GM18519 (cell line): ENCODE measurements at regions not wholly inside any gene's neighbourhood (a gene's known extent, or its start where the extent isn't known, plus 50 kb on each side); places are given as distances from the start of the nearest gene placed in this dataset.
A peak's percentile ranks its signal among the peaks of the same experiment; 100 is the strongest.
"Not testable (repeated sequence)": the region's sequence is repeated elsewhere in the genome, so short reads cannot be mapped to it uniquely, and the experiment has no call there.

Experiments used
- ATAC-seq: cut with Tn5 transposase; IDR thresholded peaks from one replicate; pipeline ENCODE4 v1.9.1; 2021; ENCODE audit warnings: mild to moderate bottlenecking, moderate library complexity; ENCODE audit not compliant: unreplicated experiment, low FRiP score

DNA sequence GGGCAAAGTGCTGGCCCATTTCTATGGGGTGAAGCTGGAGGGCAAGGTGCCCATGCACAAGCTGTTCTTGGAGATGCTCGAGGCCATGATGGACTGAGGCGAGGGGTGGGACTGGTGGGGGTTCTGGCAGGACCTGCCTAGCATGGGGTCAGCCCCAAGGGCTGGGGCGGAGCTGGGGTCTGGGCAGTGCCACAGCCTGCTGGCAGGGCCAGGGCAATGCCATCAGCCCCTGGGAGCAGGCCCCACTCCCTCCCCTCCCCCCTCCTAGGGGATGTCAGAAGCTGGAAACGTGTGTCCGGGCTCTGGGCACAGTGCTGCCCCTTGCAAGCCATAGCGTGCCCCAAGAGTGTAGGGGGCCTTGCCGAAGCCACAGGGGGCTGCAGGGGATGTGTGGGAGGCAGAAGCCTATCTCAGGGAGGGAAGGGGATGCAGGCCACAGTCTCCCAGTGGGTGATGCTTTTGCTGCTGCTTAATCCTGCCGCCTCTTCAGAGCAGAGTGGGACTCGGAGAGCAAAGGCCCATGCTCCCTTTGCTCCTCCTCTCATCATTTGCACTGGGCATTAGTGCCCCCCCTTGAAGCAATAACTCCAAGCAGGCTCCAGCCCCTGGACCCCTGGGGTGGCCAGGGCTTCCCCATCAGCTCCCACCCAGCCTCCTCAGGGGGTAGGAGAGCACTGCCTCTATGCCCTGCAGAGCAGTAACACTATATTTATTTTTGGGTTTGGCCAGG lies 85.2 kb downstream of the MRPL57 start:
- not testable (repeated sequence) for ATAC-seq

GRCh38 chr13:21263909-21264308 lies 87.5 kb downstream of the MRPL57 start:
- not testable (repeated sequence) for ATAC-seq

DNA sequence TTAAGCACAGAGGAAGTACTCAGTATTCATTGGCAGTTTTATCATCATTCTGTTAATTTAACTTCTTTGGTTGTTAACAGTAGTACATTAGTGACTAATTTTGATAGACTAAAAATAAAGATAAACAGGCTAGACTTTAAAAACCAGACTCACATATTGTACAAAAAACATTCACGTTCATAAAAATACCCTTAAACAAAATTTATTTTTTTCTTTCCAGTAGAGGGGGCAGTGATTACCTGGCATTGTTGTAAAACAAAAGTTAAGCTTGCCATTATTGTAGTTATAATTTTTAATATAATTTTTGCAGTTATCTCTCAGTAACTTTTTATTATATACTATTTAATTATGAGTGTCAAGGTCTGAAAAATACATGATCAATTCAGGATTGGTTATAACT lies 92.0 kb downstream of the MRPL57 start:
- ATAC-seq = not testable (repeated sequence)

- ATAC-seq = not testable (repeated sequence)
Measured at GRCh38 chr13:21272439-21272838, 96.0 kb downstream of the MRPL57 start.

- not testable (repeated sequence) for ATAC-seq
Measured at GRCh38 chr13:21274457-21274856, 98.0 kb downstream of the MRPL57 start.

GRCh38 chr13:21282065-21282464 lies 105.6 kb downstream of the MRPL57 start:
- no peak for ATAC-seq

- ATAC-seq = no peak
Measured at GRCh38 chr13:21287331-21287907, 111.0 kb downstream of the MRPL57 start.

DNA sequence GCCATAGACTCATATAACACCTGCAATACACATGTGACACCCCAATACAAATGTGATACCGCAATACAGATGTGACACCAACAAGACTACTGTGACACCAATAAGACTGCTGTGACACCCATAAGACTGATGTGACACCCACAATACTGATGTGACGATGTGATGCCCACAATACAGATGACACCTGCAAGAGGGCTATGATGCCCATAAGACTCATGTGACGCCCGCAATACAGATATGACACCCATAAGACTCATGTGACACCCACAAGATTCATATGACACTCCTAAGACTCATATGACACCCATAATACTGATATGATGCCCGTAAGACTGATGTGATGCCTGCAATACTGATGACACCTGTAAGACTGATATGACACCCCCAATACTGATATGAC lies 113.0 kb downstream of the MRPL57 start:
- ATAC-seq = no peak

DNA sequence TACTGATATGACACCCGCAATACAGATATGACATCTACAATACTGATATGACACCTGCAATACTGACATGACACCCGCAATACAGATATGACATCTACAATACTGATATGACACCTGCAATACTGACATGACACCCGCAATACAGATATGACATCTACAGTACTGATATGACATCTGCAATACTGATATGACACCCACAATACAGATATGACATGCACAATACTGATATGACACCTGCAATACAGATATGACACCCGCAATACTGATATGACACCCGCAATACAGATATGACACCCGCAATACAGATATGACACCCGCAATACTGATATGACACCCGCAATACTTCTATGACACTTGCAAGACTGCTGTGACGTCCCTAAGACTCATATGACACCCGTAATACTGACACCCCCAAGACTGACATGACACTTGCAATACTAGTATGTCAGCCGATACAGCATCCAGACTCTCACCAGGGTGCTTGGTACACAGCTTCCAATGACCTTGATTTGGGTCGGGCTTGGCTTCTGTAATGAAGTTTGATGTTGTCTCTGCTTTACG lies 114.1 kb downstream of the MRPL57 start:
- ATAC-seq = not testable (repeated sequence)

DNA sequence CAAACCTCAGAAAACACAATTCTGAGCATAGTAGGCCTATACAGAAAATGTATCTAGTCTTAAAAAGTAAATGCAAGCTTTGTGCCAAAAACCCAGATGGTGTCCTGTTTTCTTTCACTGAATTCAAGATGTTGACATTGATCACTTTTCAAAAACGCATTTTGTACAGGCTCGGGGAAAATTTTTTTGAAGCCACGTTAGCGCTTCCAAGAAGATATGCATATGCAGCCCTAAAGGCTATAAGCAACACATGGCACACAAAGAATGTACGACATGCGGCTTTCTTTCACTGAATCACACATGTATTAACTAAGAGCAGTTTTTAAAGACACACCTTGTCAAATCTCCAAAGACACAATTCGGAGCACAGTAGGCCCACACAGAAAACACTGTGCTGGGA lies 115.4 kb downstream of the MRPL57 start:
- no peak for ATAC-seq

- not testable (repeated sequence) for ATAC-seq
Measured at GRCh38 chr13:21296991-21297390, 120.5 kb downstream of the MRPL57 start.

- ATAC-seq = no peak
Measured at GRCh38 chr13:21297447-21297846, 121.0 kb downstream of the MRPL57 start.

DNA sequence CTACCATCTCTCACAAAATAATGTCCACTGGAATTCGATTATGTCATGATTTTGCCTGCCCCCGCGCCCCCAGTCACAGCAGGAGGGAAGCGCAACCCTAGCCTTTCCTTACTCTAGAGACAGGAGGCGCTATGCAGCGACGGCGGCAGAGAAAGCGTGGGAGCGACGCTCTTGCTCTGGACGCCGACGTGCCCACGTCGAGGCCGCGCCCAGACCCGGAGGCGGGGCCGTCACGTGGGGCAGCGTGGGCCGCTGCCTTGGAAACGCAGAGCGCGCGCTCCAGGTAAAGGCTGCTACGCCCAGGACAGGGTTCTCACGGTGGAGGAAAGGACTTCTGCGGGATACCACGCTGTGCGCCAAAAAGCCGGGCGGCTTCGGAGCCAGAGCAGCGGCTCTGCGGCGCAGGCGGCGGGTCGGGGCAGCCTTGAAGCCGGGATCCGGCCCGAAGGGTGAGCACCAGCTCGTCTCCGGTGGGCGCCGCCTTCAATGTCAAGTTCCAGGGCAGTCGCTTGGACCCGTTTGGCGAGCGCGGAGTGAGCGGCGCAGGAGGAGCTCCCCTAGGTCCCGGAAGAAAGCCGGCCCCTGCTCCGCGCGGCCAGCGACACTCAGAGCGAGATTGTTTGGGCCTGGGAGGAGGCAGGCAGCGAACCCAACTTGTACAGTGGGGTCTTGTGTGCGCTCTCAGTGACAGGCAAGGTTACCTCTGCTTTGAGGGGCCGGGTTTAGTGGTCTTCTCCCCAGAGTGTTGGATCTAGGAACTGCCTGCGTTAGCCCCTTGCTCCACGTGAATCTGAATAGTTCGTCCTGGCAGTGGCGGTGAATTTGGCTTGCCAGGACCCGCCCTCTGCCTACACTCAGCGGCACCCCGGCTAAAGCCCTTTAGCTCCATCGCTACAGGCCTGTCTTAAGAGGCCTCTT lies 121.7 kb downstream of the MRPL57 start:
- ATAC-seq = peak; percentile 83

DNA sequence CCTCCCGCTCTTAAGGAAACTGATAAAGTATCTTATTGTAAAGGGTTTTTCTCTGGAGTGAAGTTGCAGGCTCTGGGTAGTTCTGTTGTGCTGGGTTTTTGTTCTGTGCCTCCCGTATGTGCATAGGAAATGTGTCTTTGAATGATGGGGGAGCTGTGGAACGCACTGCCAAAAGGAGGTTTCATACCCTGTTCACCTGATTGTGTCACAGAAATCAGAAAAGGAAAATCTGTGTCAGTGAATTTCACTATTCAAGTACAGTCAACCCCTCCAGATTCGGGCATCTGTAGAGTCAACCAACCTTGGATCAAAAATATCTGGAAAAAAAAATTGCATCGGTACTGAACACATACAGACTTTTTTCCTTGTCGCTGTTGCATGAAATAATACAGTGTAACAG lies 127.8 kb downstream of the MRPL57 start:
- ATAC-seq = no peak

- not testable (repeated sequence) for ATAC-seq
Measured at GRCh38 chr13:21306300-21307073, 130.0 kb downstream of the MRPL57 start.

GRCh38 chr13:21307158-21307557 lies 130.7 kb downstream of the MRPL57 start:
- ATAC-seq = not testable (repeated sequence)

DNA sequence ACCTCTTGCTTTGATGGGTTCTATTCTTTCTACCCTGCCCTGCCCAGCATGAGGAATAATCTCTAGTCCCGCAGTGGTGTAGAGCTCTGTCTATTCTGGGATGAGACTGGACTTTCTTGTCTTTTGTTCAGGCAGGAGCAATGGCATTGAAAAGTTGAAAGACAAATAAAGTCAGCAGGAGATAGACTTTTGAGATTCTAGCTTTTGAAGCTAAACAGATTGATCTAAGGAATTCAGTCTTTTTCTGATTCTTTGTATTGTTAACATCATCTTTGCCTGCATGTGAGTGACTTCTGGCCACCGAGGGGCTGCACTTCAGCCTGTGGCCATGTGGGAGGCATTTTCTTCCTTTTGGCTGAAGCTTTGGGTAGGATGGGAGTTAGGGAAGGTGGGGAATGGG lies 132.4 kb downstream of the MRPL57 start:
- no peak for ATAC-seq

GRCh38 chr13:21309542-21310172 lies 133.2 kb downstream of the MRPL57 start:
- ATAC-seq = no peak

- no peak for ATAC-seq
Measured at GRCh38 chr13:21310220-21310619, 133.8 kb downstream of the MRPL57 start.

DNA sequence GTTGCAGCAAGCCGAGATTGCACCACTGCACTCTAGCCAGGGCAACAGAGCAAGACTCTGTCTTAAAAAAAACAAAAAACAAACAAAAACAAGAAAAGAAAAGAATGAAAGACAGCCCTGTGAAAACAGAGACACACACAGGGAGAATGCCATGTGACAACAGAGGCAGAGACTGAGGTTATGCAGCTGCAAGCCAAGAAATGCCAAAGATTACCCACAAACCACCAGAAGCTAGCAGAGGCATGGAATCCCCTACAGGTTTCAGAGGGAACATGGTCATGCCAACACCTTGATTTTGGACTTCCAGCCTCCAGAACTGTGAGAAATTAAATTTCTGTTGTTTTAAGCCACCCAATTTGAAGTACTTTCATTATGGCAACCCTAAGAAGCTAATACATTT lies 138.5 kb downstream of the MRPL57 start:
- not testable (repeated sequence) for ATAC-seq
